ENCODE measurements at regions not wholly inside any gene's neighbourhood (a gene's known extent, or its start where the extent isn't known, plus 50 kb on each side); places are given as distances from the start of the nearest gene placed in this dataset.

DNA sequence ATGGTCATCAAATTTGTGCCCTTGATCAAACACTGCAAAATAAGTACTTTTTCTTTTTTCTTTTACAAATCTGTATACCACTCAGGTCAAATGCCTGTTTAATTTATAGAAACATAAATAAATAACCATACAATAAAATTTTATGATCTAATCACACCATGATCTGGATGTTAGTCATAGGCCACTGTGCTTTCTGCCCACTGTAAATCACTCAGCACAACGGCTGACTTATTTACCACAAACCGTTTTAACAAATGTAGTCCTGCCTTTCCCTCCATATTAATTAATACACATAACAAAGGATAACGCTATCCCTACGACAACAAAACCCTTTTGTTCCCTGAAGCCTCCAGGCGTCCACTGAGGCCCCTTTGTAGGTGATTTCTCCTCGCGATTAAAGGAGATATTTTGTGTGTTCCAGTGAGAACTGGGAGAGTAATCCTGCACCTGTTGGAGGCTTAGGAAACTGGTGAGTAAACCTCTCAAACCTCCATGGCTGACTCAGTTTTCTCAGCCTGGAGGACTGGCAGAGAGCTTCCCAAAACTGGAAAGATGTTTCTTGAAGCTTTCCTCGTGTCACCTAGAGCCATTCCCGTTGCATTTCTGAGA is 477.1 kb upstream of the SGCG start:
- intact Hi-C loops (cut with micrococcal nuclease): no loop called here
- H3K4me3 Mint-ChIP-seq: no peak overlapping the region

GRCh38 chr13:22707946-22708345 is 472.8 kb upstream of the SGCG start:
- Histone ChIP-seq H3K27ac (ENCODE audit: low read length in 2 of 2) (no peak overlapping the region), H3K9ac (ENCODE audit: low read length) (no peak overlapping the region), H3K9me3 (ENCODE audit: control extremely low read depth in 1 of 3, control insufficient read depth in 2 of 3, insufficient read depth in 1 of 3, low read length in 2 of 3) (peaks cover 0 to 12% (median 0%) of the 10 kb centered on the region in 3 donors), H3K4me3 (ENCODE audit: control extremely low read depth in 1 of 5, extremely low read depth in 1 of 5, insufficient read depth in 1 of 5, low read depth in 2 of 5, low read length in 4 of 5) (no peak overlapping the region), H3K4me2 (replicated peaks; ENCODE audit: low read depth, low read length, poor library complexity, severe bottlenecking) (no peak overlapping the region), H3K79me2 (ENCODE audit: control insufficient read depth, insufficient read depth, low read length) (no peaks in the 10 kb centered on the region), H3K4me1 (ENCODE audit: control insufficient read depth in 2 of 2, insufficient read depth in 2 of 2, low read length in 2 of 2) (no peaks in the 10 kb centered on the region), H2AFZ (ENCODE audit: insufficient read depth, low read depth, low read length, poor library complexity, severe bottlenecking) (no peak overlapping the region), H3K27me3 (replicated peaks in 1 of 4; ENCODE audit: control extremely low read depth in 1 of 4, control insufficient read depth in 3 of 4, insufficient read depth in 4 of 4, low read length in 3 of 4) (no peaks in the 10 kb centered on the region), H4K20me1 (ENCODE audit: control insufficient read depth, insufficient read depth, low read length, poor library complexity, severe bottlenecking) (no peaks in the 10 kb centered on the region), H3K36me3 (replicated peaks in 1 of 2; ENCODE audit: control extremely low read depth in 1 of 2, control insufficient read depth in 1 of 2, extremely low read depth in 1 of 2, insufficient read depth in 2 of 2, low read length in 1 of 2) (no peaks in the 10 kb centered on the region)
- TF ChIP-seq CTCF (IDR thresholded peaks at IDR 0.05) (no peak), EZH2 (IDR thresholded peaks at IDR 0.05; ENCODE audit: borderline replicate concordance, insufficient read depth, low read depth, low read length, poor library complexity, severe bottlenecking) (no peak)
- Mint-ChIP-seq H3K27me3 (no peaks in the 10 kb centered on the region), H3K27ac (no peak overlapping the region), H3K4me1 (no peaks in the 10 kb centered on the region), H3K4me3 (no peak overlapping the region), H3K9me3 (ENCODE audit: insufficient read depth) (peaks cover 2% of the 10 kb centered on the region)
- CTCF ChIA-PET: no interaction called here
- DNase-seq (no peak), ATAC-seq (ENCODE audit: low read depth) (no peak)
- intact Hi-C loops (cut with micrococcal nuclease): no loop called here
- POLR2A ChIA-PET: no interaction called here
- 100% methylated on average over 5 of the region's 5 CpGs for WGBS (ENCODE audit: insufficient coverage)

More for the DNA sequence above, 477.1 kb upstream of the SGCG start:
- Histone ChIP-seq H3K4me3 (ENCODE audit: control extremely low read depth in 1 of 5, extremely low read depth in 1 of 5, insufficient read depth in 1 of 5, low read depth in 2 of 5, low read length in 4 of 5) (no peak overlapping the region), H3K36me3 (replicated peaks in 1 of 2; ENCODE audit: control extremely low read depth in 1 of 2, control insufficient read depth in 1 of 2, extremely low read depth in 1 of 2, insufficient read depth in 2 of 2, low read length in 1 of 2) (no peaks in the 10 kb centered on the region), H3K4me2 (replicated peaks; ENCODE audit: low read depth, low read length, poor library complexity, severe bottlenecking) (no peak overlapping the region), H3K27ac (ENCODE audit: low read length in 2 of 2) (no peak overlapping the region), H3K27me3 (replicated peaks in 1 of 4; ENCODE audit: control extremely low read depth in 1 of 4, control insufficient read depth in 3 of 4, insufficient read depth in 4 of 4, low read length in 3 of 4) (no peaks in the 10 kb centered on the region), H3K9ac (ENCODE audit: low read length) (no peak overlapping the region), H4K20me1 (ENCODE audit: control insufficient read depth, insufficient read depth, low read length, poor library complexity, severe bottlenecking) (no peaks in the 10 kb centered on the region), H2AFZ (ENCODE audit: insufficient read depth, low read depth, low read length, poor library complexity, severe bottlenecking) (no peak overlapping the region), H3K79me2 (ENCODE audit: control insufficient read depth, insufficient read depth, low read length) (no peaks in the 10 kb centered on the region), H3K9me3 (ENCODE audit: control extremely low read depth in 1 of 3, control insufficient read depth in 2 of 3, insufficient read depth in 1 of 3, low read length in 2 of 3) (peaks cover 0 to 12% (median 0%) of the 10 kb centered on the region in 3 donors), H3K4me1 (ENCODE audit: control insufficient read depth in 2 of 2, insufficient read depth in 2 of 2, low read length in 2 of 2) (no peaks in the 10 kb centered on the region)
- 87% methylated on average over 9 of the region's 9 CpGs for WGBS (ENCODE audit: insufficient coverage)
- ChIA-PET POLR2A (no interaction called here), CTCF (no interaction called here)
- peaks cover 7% of the 10 kb centered on the region for H3K9me3 Mint-ChIP-seq (ENCODE audit: insufficient read depth)
- H3K27me3 Mint-ChIP-seq: no peaks in the 10 kb centered on the region
- TF ChIP-seq CTCF (IDR thresholded peaks at IDR 0.05) (no peak), EZH2 (IDR thresholded peaks at IDR 0.05; ENCODE audit: borderline replicate concordance, insufficient read depth, low read depth, low read length, poor library complexity, severe bottlenecking) (no peak)
- ATAC-seq (ENCODE audit: low read depth): no peak
- no peaks in the 10 kb centered on the region for H3K4me1 Mint-ChIP-seq
- DNase-seq: no peak
- no peak overlapping the region for H3K27ac Mint-ChIP-seq

All from B cell (primary cell).